Sigmoid colon (tissue), 6 donors: ENCODE measurements at regions not wholly inside any gene's neighbourhood (a gene's known extent, or its start where the extent isn't known, plus 50 kb on each side); places are given as distances from the start of the nearest gene placed in this dataset.
A peak's percentile ranks its signal among the peaks of the same experiment; 100 is the strongest.

ENCODE experiments used
- DNase-seq: peaks from one replicate; pipeline ENCODE4 v3.0.0-alpha.2; 2019
- H3K27ac ChIP-seq, 4 donors: fragments of 200-600 bp; sonication (generic); one replicate each; pipeline ENCODE4 v1.5.1; 2016 to 2019; ENCODE audit warnings: mild to moderate bottlenecking in 1 of 4
- H3K27me3 ChIP-seq, 3 donors: fragments of 200-600 bp; sonication (generic); one replicate each; pipeline ENCODE4 v1.5.1; 2019; ENCODE audit warnings: mild to moderate bottlenecking in 1 of 3
- H3K36me3 ChIP-seq, 4 donors: fragments of 200-600 bp; sonication (generic); one replicate each; pipeline ENCODE4 v1.5.1; 2016 to 2019
- H3K4me1 ChIP-seq, 4 donors: fragments of 200-600 bp; sonication (generic); one replicate each; pipeline ENCODE4 v1.5.1; 2017 to 2019
- H3K4me3 ChIP-seq, 4 donors: fragments of 200-600 bp; sonication (generic); one replicate each; pipeline ENCODE4 v1.5.1; 2017 to 2019; ENCODE audit warnings: mild to moderate bottlenecking in 2 of 4, moderate library complexity in 1 of 4
- H3K9me3 ChIP-seq, 4 donors: fragments of 200-600 bp in 3 of 4; sonication (generic) in 3 of 4; one replicate each; pipeline versions ENCODE4 v1.5.1 to v1.6.1; 2013 to 2019
- EP300 ChIP-seq, 4 donors: sonication (generic); formaldehyde crosslinking; IDR thresholded peaks; one replicate each; pipeline ENCODE4 v1.6.1; 2017; ENCODE audit warnings: antibody characterized with exemption in 4 of 4
- POLR2A ChIP-seq, 2 donors: fragments of 450-650 bp; IDR thresholded peaks; one replicate each; pipeline ENCODE4 v1.6.1; 2016; ENCODE audit warnings: antibody characterized with exemption in 2 of 2, mild to moderate bottlenecking in 2 of 2, moderate library complexity in 2 of 2
- POLR2AphosphoS5 ChIP-seq, 4 donors: sonication (generic); formaldehyde crosslinking; IDR thresholded peaks; one replicate each; pipeline ENCODE4 v1.6.1; 2017; ENCODE audit warnings: antibody characterized with exemption in 4 of 4
- WGBS, 2 donors: extraction: QIAGEN DNeasy Blood & Tissue Kit; methylation state at CpG; one replicate each; pipeline ENCODE4 v1.1.7; 2013; 5-methylcytosine and 5-hydroxymethylcytosine counted together
- intact Hi-C: fragments of 100-400 bp; cut with DNase I; formaldehyde crosslinking; loops from one replicate; pipeline ENCODE4 v1.15.1; 2023
- TF ChIP-seq, protein P1 (sequence below), 4 experiments: fragments of 450-650 bp in 3 of 4; fragments of 200-600 bp in 1 of 4; IDR thresholded peaks; one replicate each; pipeline ENCODE4 v1.5.1; 2016 to 2019; ENCODE audit warnings: antibody characterized with exemption in 4 of 4, mild to moderate bottlenecking in 3 of 4, moderate library complexity in 2 of 4
- donor health status: healthy with polysubstance abuse.
- donor health status: healthy.

DNA sequence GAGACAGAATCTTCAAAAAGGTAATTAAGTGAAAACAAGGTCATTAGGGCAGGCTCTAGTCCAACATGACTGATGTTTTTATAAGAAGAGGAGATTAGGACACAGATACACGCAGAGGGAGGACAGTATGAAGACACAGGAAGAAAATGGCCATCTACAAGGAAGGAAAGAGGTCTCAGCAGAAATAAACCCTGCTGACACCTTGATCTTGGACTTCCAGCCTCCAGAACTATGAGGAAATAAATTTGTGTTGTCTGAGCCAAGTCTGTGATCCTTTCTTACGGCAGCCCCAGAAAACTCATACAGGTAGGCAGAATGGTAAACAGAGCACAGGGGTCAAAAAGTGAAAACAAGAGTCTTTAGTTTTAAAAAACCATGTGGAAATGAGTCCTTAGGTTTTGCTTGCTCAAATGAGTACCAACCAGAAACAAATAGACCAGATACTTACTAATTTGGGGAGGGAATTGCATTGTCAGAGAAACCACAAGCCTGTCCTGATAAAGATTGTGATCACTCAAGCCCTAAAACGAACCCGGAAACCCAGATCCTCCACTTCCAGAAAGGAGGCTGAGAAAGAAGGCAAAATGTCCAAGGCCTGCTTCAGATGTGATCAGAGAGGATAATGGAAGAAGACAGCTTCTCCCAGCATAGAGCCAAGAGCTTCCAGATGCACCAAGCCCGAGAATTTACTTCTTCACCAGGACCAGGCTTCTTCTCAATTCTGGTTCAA lies 93.9 kb downstream of the DUSP6 start:
- TF ChIP-seq POLR2A (IDR thresholded peaks at IDR 0.05) (no peak), POLR2AphosphoS5 (IDR thresholded peaks at IDR 0.05) (no peak)
- Histone ChIP-seq H3K4me1 (peaks cover 0 to 7% (median 2%) of the 10 kb centered on the region in 4 donors), H3K27me3 (no peaks in the 10 kb centered on the region), H3K27ac (no peak overlapping the region), H3K9me3 (no peaks in the 10 kb centered on the region), H3K4me3 (no peak overlapping the region), H3K36me3 (no peaks in the 10 kb centered on the region)
- no peak for DNase-seq
- intact Hi-C loops, result no loop called here
- WGBS, 2 donors, result 92 to 93% methylated on average over 5 of the region's 5 CpGs

DNA sequence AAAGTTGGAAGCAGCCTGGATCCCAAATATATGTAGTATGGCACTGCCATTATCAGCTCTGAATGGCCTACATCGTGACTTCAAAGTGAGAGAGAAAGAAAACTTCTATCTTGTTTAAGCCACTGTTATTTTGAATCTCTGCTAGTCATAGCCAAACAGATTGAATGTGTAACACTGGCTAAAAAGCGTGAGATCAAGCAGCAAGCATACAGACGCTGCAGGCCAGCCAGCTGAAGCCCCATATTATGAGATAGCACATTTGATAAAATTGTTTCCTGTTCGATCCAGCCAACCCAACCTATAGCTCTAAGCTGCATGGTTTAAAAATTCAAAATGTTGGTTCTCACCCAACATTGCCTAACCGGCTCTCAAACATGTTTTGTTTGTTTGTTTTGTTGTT lies 95.0 kb downstream of the DUSP6 start:
- no peaks in the 10 kb centered on the region for H3K36me3 ChIP-seq
- 83 to 88% methylated on average over 5 of the region's 5 CpGs for WGBS, 2 donors
- intact Hi-C loops, result no loop called here

DNA sequence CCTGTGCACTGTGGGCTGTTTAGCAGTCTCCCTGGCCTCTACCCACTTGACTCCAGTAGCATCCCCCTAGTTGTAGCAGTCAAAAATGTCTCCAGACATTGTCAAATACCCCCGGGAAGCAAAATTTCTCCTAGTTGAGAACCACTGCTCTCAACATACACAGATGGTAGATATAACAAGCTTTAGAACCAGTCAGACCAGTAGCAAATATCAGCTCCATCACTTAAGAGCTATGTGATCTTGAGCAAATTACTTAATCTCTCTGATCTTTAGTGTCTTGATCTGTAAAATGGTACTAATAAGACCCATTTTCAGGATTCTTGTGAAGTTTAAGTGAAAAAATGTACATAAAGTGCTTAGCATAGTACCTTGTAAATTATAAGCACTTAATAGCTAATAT lies 96.2 kb downstream of the DUSP6 start:
- no peaks in the 10 kb centered on the region for H3K36me3 ChIP-seq
- H3K4me3 ChIP-seq, result no peak overlapping the region
- no peak for DNase-seq
- H3K27me3 ChIP-seq, result no peaks in the 10 kb centered on the region
- intact Hi-C loops, result no loop called here
- WGBS, 2 donors, result 98 to 99% methylated on average over 1 of the region's 1 CpG
- H3K9me3 ChIP-seq, result no peaks in the 10 kb centered on the region
- TF ChIP-seq POLR2A (IDR thresholded peaks at IDR 0.05) (no peak), POLR2AphosphoS5 (IDR thresholded peaks at IDR 0.05) (no peak), EP300 (IDR thresholded peaks at IDR 0.05) (no peak)
- TF ChIP-seq, protein P1, sequence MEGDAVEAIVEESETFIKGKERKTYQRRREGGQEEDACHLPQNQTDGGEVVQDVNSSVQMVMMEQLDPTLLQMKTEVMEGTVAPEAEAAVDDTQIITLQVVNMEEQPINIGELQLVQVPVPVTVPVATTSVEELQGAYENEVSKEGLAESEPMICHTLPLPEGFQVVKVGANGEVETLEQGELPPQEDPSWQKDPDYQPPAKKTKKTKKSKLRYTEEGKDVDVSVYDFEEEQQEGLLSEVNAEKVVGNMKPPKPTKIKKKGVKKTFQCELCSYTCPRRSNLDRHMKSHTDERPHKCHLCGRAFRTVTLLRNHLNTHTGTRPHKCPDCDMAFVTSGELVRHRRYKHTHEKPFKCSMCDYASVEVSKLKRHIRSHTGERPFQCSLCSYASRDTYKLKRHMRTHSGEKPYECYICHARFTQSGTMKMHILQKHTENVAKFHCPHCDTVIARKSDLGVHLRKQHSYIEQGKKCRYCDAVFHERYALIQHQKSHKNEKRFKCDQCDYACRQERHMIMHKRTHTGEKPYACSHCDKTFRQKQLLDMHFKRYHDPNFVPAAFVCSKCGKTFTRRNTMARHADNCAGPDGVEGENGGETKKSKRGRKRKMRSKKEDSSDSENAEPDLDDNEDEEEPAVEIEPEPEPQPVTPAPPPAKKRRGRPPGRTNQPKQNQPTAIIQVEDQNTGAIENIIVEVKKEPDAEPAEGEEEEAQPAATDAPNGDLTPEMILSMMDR (IDR thresholded peaks at IDR 0.05), result no peak
- H3K27ac ChIP-seq, result no peak overlapping the region
- H3K4me1 ChIP-seq, result peaks cover 0 to 10% (median 3%) of the 10 kb centered on the region in 4 donors

More for the DNA sequence above, 95.0 kb downstream of the DUSP6 start:
- no peak for DNase-seq
- TF ChIP-seq EP300 (IDR thresholded peaks at IDR 0.05), result no peak
- no peak for TF ChIP-seq POLR2A (IDR thresholded peaks at IDR 0.05)
- H3K4me1 ChIP-seq, result peaks cover 0 to 7% (median 2%) of the 10 kb centered on the region in 4 donors
- H3K27me3 ChIP-seq, result no peaks in the 10 kb centered on the region
- H3K4me3 ChIP-seq, result no peak overlapping the region
- no peak overlapping the region for H3K27ac ChIP-seq
- H3K9me3 ChIP-seq, result no peaks in the 10 kb centered on the region

DNA sequence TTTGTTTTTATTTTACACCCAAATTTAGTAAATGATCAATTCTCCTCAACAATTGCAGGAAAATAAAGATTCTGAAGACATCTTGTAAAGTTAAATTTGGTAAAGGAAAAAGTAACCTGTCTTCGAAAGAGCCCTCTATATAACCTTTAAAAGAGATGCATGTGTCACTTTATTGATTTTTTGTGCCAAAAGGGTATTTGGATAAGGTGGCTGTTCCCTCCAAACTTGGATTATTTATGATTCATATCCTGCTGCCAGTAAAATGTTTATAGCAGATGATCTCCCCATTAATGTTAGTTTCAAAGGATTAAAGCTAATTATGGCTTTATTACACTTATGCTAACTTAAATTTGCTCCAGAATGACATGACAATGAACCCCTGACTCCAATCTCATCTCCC lies 98.8 kb downstream of the DUSP6 start:
- no peak for DNase-seq
- TF ChIP-seq, protein P1 (IDR thresholded peaks at IDR 0.05), result no peak
- TF ChIP-seq EP300 (IDR thresholded peaks at IDR 0.05), result no peak
- TF ChIP-seq POLR2A (IDR thresholded peaks at IDR 0.05), result no peak
- no peak for TF ChIP-seq POLR2AphosphoS5 (IDR thresholded peaks at IDR 0.05)
- H3K9me3 ChIP-seq, result no peaks in the 10 kb centered on the region
- peaks cover 0 to 14% (median 11%) of the 10 kb centered on the region in 4 donors for H3K4me1 ChIP-seq
- WGBS, 2 donors, result 89 to 94% methylated on average over 1 of the region's 1 CpG
- intact Hi-C loops, result no loop called here
- no peak overlapping the region for H3K4me3 ChIP-seq
- no peaks in the 10 kb centered on the region for H3K36me3 ChIP-seq
- no peaks in the 10 kb centered on the region for H3K27me3 ChIP-seq
- no peak overlapping the region for H3K27ac ChIP-seq

DNA sequence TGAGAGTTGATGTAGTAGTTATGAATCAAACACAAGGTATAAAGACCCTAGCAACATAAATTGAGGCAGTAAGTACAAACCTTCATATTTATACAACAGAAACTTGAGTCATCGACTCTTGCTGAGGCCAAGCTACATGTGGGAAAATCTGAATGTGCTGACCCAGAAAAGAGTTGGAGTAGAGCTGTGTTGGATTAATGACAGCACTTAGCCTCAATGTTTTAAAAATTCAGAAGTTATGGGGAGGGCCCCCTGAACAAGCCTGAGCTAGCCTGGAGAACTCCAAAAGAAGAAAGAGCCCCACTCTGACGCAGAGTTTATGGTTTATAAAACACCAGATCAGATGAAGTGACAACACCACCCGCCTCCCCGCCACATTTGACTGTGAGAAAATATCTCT lies 100.0 kb downstream of the DUSP6 start:
- DNase-seq, result no peak
- TF ChIP-seq POLR2AphosphoS5 (IDR thresholded peaks at IDR 0.05) (no peak), EP300 (IDR thresholded peaks at IDR 0.05) (no peak), POLR2A (IDR thresholded peaks at IDR 0.05) (no peak)
- TF ChIP-seq, protein P1 (IDR thresholded peaks at IDR 0.05), result no peak
- 86 to 89% methylated on average over 4 of the region's 4 CpGs for WGBS, 2 donors
- Histone ChIP-seq H3K27me3 (no peaks in the 10 kb centered on the region), H3K4me3 (no peak overlapping the region), H3K36me3 (no peaks in the 10 kb centered on the region), H3K4me1 (peaks cover 0 to 14% (median 11%) of the 10 kb centered on the region in 4 donors), H3K9me3 (no peaks in the 10 kb centered on the region), H3K27ac (peak overlapping the region in 3 of 4 donors; percentile 33 to 41 (median 35))
- intact Hi-C loops, result no loop called here
